Natural killer cell (primary cell): ENCODE measurements at regions not wholly inside any gene's neighbourhood (a gene's known extent, or its start where the extent isn't known, plus 50 kb on each side); places are given as distances from the start of the nearest gene placed in this dataset.

Experiments
- ATAC-seq, 3 donors: fragments of 150-1000 bp in 2 of 3; fragments of 200-7000 bp in 1 of 3; cut with Tn5 transposase; 1 replicate in 1 of 3; 2 replicates in 2 of 3; pipeline ENCODE4 v1.10.0; 2021; ENCODE audit warnings: mild to moderate bottlenecking in 2 of 3, moderate library complexity in 2 of 3
- DNase-seq, 2 donors: peaks; one replicate each; pipeline versions ENCODE4 v3.0.0 to v3.0.0-alpha.2; 2013 to 2021; ENCODE audit warnings: mixed read lengths in 1 of 2
- H3K27ac ChIP-seq: one replicate; pipeline ENCODE4 v1.5.1; 2013; ENCODE audit warnings: mild to moderate bottlenecking, low read length
- H3K27me3 ChIP-seq: one replicate; pipeline ENCODE4 v1.6.1; 2013; ENCODE audit warnings: low read length; ENCODE audit not compliant: control insufficient read depth, insufficient read depth
- H3K36me3 ChIP-seq: one replicate; pipeline ENCODE4 v1.6.1; 2013; ENCODE audit warnings: low read length; ENCODE audit not compliant: control insufficient read depth, insufficient read depth
- H3K4me1 ChIP-seq: one replicate; pipeline ENCODE4 v1.6.1; 2013; ENCODE audit warnings: low read length; ENCODE audit not compliant: control insufficient read depth, insufficient read depth
- H3K4me3 ChIP-seq: one replicate; pipeline ENCODE4 v1.5.1; 2013; ENCODE audit warnings: low read length
- H3K9me3 ChIP-seq: one replicate; pipeline ENCODE4 v1.6.1; 2013; ENCODE audit warnings: low read length; ENCODE audit not compliant: control insufficient read depth, insufficient read depth
- H3K27ac Mint-ChIP-seq, 2 donors: one replicate each; pipeline ENCODE4 v1.8.0; 2022; ENCODE audit warnings: mild to moderate bottlenecking in 2 of 2, mixed read lengths in 2 of 2, moderate library complexity in 1 of 2
- H3K27me3 Mint-ChIP-seq, 2 donors: one replicate each; pipeline ENCODE4 v1.8.0; 2022; ENCODE audit warnings: low read depth in 2 of 2, mixed read lengths in 2 of 2
- H3K36me3 Mint-ChIP-seq: one replicate; pipeline ENCODE4 v1.8.0; 2022; ENCODE audit warnings: mixed read lengths
- H3K4me1 Mint-ChIP-seq, 2 donors: one replicate each; pipeline ENCODE4 v1.8.0; 2022; ENCODE audit warnings: mixed read lengths in 2 of 2
- H3K4me3 Mint-ChIP-seq: one replicate; pipeline ENCODE4 v1.8.0; 2022; ENCODE audit warnings: mild to moderate bottlenecking, moderate library complexity, mixed read lengths
- H3K9me3 Mint-ChIP-seq, 2 donors: one replicate each; pipeline ENCODE4 v1.8.0; 2022; ENCODE audit warnings: mixed read lengths in 2 of 2
- WGBS: methylation state at CpG from one replicate; pipeline ENCODE4 v1.1.7; 2013; ENCODE audit warnings: missing lambda C conversion rate; ENCODE audit not compliant: insufficient coverage; 5-methylcytosine and 5-hydroxymethylcytosine counted together
- intact Hi-C: fragments of 100-400 bp; cut with micrococcal nuclease; formaldehyde crosslinking; loops from one replicate; pipeline ENCODE4 v1.14.2; 2022
- TF ChIP-seq, protein P1 (sequence below): fragments of 200-600 bp; IDR thresholded peaks from one replicate; pipeline ENCODE4 v1.8.0; 2022; ENCODE audit warnings: antibody characterized with exemption

DNA sequence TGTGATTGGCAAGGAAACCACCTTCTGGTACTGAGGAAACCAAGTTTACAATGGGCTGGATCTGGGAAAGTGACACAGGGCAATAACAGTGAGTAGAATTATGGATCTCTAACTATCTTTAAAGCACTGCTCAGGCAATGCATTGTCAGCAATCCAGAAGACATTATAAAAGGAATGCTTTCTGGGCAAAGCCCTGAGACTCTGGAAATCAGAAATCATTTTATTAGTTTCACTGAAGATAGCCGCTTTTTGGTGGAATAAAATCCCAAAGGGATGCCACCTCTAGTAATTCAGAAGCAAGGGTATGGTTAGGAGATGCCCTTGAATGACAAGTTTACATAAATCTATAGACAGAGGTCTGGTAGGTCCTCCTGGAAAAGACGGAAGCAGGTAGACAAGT is 211.1 kb downstream of the DMRT2 start:
- no peaks in the 10 kb centered on the region for H3K4me1 Mint-ChIP-seq
- no peaks in the 10 kb centered on the region for H3K36me3 Mint-ChIP-seq
- H3K27me3 ChIP-seq = no peaks in the 10 kb centered on the region
- H3K27ac Mint-ChIP-seq = no peak overlapping the region
- no peak for DNase-seq
- H3K4me1 ChIP-seq = no peaks in the 10 kb centered on the region
- H3K4me3 ChIP-seq = no peak overlapping the region
- WGBS = 89% methylated on average over 2 of the region's 2 CpGs
- no peak overlapping the region for H3K4me3 Mint-ChIP-seq
- H3K27ac ChIP-seq = no peak overlapping the region
- no peaks in the 10 kb centered on the region for H3K9me3 ChIP-seq
- no peak for ATAC-seq
- H3K27me3 Mint-ChIP-seq = peaks cover 6 to 7% of the 10 kb centered on the region in 2 donors
- no peaks in the 10 kb centered on the region for H3K36me3 ChIP-seq
- no peaks in the 10 kb centered on the region for H3K9me3 Mint-ChIP-seq
- intact Hi-C loops = no loop called here
- TF ChIP-seq, protein P1, sequence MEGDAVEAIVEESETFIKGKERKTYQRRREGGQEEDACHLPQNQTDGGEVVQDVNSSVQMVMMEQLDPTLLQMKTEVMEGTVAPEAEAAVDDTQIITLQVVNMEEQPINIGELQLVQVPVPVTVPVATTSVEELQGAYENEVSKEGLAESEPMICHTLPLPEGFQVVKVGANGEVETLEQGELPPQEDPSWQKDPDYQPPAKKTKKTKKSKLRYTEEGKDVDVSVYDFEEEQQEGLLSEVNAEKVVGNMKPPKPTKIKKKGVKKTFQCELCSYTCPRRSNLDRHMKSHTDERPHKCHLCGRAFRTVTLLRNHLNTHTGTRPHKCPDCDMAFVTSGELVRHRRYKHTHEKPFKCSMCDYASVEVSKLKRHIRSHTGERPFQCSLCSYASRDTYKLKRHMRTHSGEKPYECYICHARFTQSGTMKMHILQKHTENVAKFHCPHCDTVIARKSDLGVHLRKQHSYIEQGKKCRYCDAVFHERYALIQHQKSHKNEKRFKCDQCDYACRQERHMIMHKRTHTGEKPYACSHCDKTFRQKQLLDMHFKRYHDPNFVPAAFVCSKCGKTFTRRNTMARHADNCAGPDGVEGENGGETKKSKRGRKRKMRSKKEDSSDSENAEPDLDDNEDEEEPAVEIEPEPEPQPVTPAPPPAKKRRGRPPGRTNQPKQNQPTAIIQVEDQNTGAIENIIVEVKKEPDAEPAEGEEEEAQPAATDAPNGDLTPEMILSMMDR = no peak

- no peak overlapping the region for H3K27ac Mint-ChIP-seq
- TF ChIP-seq, protein P1 = no peak
- Histone ChIP-seq H3K4me1 (no peaks in the 10 kb centered on the region), H3K27ac (no peak overlapping the region), H3K9me3 (no peaks in the 10 kb centered on the region), H3K36me3 (no peaks in the 10 kb centered on the region), H3K4me3 (no peak overlapping the region), H3K27me3 (no peaks in the 10 kb centered on the region)
- DNase-seq (no peak), ATAC-seq (no peak)
- intact Hi-C loops = no loop called here
- no peaks in the 10 kb centered on the region for H3K4me1 Mint-ChIP-seq
- H3K27me3 Mint-ChIP-seq = peaks cover 1 to 4% of the 10 kb centered on the region in 2 donors
- no peaks in the 10 kb centered on the region for H3K9me3 Mint-ChIP-seq
- H3K36me3 Mint-ChIP-seq = no peaks in the 10 kb centered on the region
- H3K4me3 Mint-ChIP-seq = no peak overlapping the region
- 81% methylated on average over 6 of the region's 6 CpGs for WGBS
These were observed 212.0 kb downstream of the DMRT2 start for GRCh38 chr9:1261879-1262766.

DNA sequence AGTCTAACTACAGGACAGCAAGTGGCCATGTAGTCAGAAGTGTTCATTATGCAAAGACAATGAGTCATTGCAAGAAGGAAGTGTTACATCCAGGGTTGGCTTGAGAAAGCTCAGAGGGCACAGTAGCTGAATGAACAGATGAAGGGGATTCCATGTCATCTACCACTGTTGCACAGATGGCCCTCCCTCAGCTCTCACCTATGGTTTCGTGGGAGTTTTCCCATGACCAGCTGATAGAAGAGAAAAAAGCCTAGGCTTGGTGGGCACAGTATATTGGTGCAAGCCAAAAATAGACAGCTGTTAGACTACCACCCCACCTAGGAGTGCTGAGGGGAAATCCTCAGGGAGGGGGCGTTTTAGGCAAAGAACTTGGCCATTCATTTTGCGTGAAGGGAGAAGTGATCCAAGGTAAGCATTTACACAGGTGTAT is 217.0 kb downstream of the DMRT2 start:
- intact Hi-C loops = no loop called here
- no peak overlapping the region for H3K27ac Mint-ChIP-seq
- no peaks in the 10 kb centered on the region for H3K27me3 ChIP-seq
- peaks cover 6% of the 10 kb centered on the region in 2 donors for H3K4me1 Mint-ChIP-seq
- H3K36me3 Mint-ChIP-seq = no peaks in the 10 kb centered on the region
- H3K4me1 ChIP-seq = no peaks in the 10 kb centered on the region
- ATAC-seq (no peak), DNase-seq (no peak)
- TF ChIP-seq, protein P1 = no peak
- H3K9me3 Mint-ChIP-seq = peaks cover 0 to 3% of the 10 kb centered on the region in 2 donors
- no peak overlapping the region for H3K4me3 Mint-ChIP-seq
- peaks cover 0 to 3% of the 10 kb centered on the region in 2 donors for H3K27me3 Mint-ChIP-seq
- no peaks in the 10 kb centered on the region for H3K36me3 ChIP-seq
- WGBS = 74% methylated on average over 3 of the region's 3 CpGs
- no peak overlapping the region for H3K4me3 ChIP-seq
- no peak overlapping the region for H3K27ac ChIP-seq
- no peaks in the 10 kb centered on the region for H3K9me3 ChIP-seq

DNA sequence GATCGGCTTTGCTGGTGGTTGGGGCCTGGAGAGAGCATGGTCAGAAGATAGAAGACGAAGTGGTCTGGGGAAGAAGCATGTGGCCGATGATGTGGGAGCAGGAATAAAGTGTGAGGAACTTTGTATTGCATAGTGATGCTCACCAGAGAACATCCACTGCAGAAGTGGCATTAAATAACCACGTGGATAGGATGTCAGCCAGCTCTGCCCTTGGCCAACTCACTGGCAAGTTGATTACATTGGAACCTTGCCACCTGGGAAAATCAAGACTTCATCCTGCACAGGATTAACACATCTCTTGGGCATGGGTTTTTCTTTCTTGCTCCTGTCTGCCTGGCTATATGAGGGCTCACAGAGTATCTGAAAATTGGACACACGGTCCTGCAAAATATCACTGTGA is 217.4 kb downstream of the DMRT2 start:
- H3K4me1 Mint-ChIP-seq = peaks cover 6% of the 10 kb centered on the region in 2 donors
- H3K36me3 Mint-ChIP-seq = no peaks in the 10 kb centered on the region
- ATAC-seq = no peak
- H3K27me3 Mint-ChIP-seq = peaks cover 0 to 3% of the 10 kb centered on the region in 2 donors
- no peak for DNase-seq
- Histone ChIP-seq H3K4me1 (no peaks in the 10 kb centered on the region), H3K27ac (no peak overlapping the region), H3K9me3 (no peaks in the 10 kb centered on the region), H3K36me3 (no peaks in the 10 kb centered on the region), H3K4me3 (no peak overlapping the region), H3K27me3 (no peaks in the 10 kb centered on the region)
- 84% methylated on average over 5 of the region's 5 CpGs for WGBS
- TF ChIP-seq, protein P1 = no peak
- intact Hi-C loops = no loop called here
- peaks cover 0 to 3% of the 10 kb centered on the region in 2 donors for H3K9me3 Mint-ChIP-seq
- H3K27ac Mint-ChIP-seq = no peak overlapping the region
- H3K4me3 Mint-ChIP-seq = no peak overlapping the region
